SKM-1 (cell line): ENCODE measurements at regions not wholly inside any gene's neighbourhood (a gene's known extent, or its start where the extent isn't known, plus 50 kb on each side); places are given as distances from the start of the nearest gene placed in this dataset.

ENCODE experiments used
- DNase-seq: peaks from one replicate; lab custom pipeline; 2025; ENCODE audit not compliant: unreplicated experiment; lab: John Stamatoyannopoulos, UW

GRCh38 chr7:49344556-49344955 is 420.2 kb downstream of the CDC14C start:
- DNase-seq: no peak

GRCh38 chr7:49346195-49346899 is 422.0 kb downstream of the CDC14C start:
- no peak for DNase-seq

GRCh38 chr7:49367072-49367471 is 406.4 kb upstream of the VWC2 start:
- DNase-seq: no peak

- no peak for DNase-seq
Observed at GRCh38 chr7:49371771-49372170, 401.7 kb upstream of the VWC2 start.

GRCh38 chr7:49376817-49377375 is 396.5 kb upstream of the VWC2 start:
- no peak for DNase-seq

- DNase-seq: no peak
Observed at GRCh38 chr7:49386792-49387191, 386.6 kb upstream of the VWC2 start.

GRCh38 chr7:49389871-49390479 is 383.5 kb upstream of the VWC2 start:
- no peak for DNase-seq

- no peak for DNase-seq
Observed at GRCh38 chr7:49396229-49396628, 377.2 kb upstream of the VWC2 start.

- no peak for DNase-seq
Observed at GRCh38 chr7:49397750-49398149, 375.7 kb upstream of the VWC2 start.

GRCh38 chr7:49398236-49398635 is 375.2 kb upstream of the VWC2 start:
- DNase-seq: no peak

- no peak for DNase-seq
Observed at GRCh38 chr7:49398746-49399145, 374.7 kb upstream of the VWC2 start.

GRCh38 chr7:49400891-49401550 is 372.4 kb upstream of the VWC2 start:
- no peak for DNase-seq

GRCh38 chr7:49403844-49404243 is 369.6 kb upstream of the VWC2 start:
- no peak for DNase-seq

- no peak for DNase-seq
Observed at GRCh38 chr7:49407205-49407604, 366.2 kb upstream of the VWC2 start.

- DNase-seq: no peak
Observed at GRCh38 chr7:49417034-49417433, 356.4 kb upstream of the VWC2 start.

GRCh38 chr7:49418963-49419362 is 354.5 kb upstream of the VWC2 start:
- no peak for DNase-seq

GRCh38 chr7:49422564-49422963 is 350.9 kb upstream of the VWC2 start:
- DNase-seq: no peak

- DNase-seq: no peak
Observed at GRCh38 chr7:49424109-49424508, 349.3 kb upstream of the VWC2 start.

GRCh38 chr7:49425277-49425818 is 348.1 kb upstream of the VWC2 start:
- no peak for DNase-seq

- DNase-seq: no peak
Observed at GRCh38 chr7:49432254-49432653, 341.2 kb upstream of the VWC2 start.

GRCh38 chr7:49433794-49434193 is 339.6 kb upstream of the VWC2 start:
- DNase-seq: no peak

GRCh38 chr7:49434846-49435245 is 338.6 kb upstream of the VWC2 start:
- no peak for DNase-seq
